COLO668 (cell line): ENCODE measurements at regions not wholly inside any gene's neighbourhood (a gene's known extent, or its start where the extent isn't known, plus 50 kb on each side); places are given as distances from the start of the nearest gene placed in this dataset.
"Not testable (repeated sequence)": the region's sequence is repeated elsewhere in the genome, so short reads cannot be mapped to it uniquely, and the experiment has no call there.

ENCODE experiments used
- DNase-seq: peaks from one replicate; lab custom pipeline; 2025; ENCODE audit not compliant: unreplicated experiment; lab: John Stamatoyannopoulos, UW

- DNase-seq: no peak
Observed at GRCh38 chr6:77010931-77011542, 452.3 kb downstream of the HTR1B start.

- no peak for DNase-seq
Observed at GRCh38 chr6:76992553-76992952, 470.7 kb downstream of the HTR1B start.

DNA sequence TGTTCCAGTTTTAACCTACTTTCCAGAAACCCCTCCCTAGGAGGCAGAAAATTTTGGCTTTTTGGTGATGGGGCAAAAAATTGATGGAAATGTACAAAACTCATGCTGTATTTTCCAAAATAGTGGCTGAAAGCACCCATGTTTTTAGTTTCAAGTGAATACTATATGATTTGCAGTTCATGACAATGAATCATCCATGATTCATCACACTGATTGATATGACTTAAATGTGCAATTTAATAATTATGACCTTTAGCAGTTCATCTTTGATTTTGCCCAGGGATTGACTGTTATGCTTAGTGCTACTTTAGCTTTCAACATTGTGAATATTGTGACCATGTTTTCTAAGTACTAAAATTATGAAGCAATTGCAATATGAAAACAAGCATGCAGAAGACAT is 478.7 kb downstream of the HTR1B start:
- no peak for DNase-seq

GRCh38 chr6:76982476-76983199 is 480.7 kb downstream of the HTR1B start:
- no peak for DNase-seq

- no peak for DNase-seq
Observed at GRCh38 chr6:76972474-76972873, 490.8 kb downstream of the HTR1B start.

GRCh38 chr6:76959177-76959576 is 504.1 kb downstream of the HTR1B start:
- DNase-seq: not testable (repeated sequence)

GRCh38 chr6:76942203-76942966 is 520.9 kb downstream of the HTR1B start:
- DNase-seq: no peak

DNA sequence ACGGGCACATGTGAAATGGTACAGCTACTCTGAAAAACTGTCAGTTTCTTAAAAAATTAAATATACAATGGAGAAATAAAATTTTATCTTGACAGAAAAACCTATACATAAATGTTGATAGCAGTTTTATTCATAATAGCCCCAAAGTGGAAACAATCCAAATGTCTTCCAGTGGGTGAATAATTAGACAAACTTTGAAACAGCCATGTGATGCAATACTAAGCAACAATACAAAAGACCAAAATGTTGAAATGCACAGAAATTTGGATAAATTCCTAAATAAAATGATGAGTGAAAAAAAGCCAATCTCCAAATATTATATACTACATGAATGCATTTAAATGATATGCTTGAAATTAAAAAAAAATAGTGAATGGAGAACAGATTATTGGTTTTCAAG is 523.1 kb downstream of the HTR1B start:
- no peak for DNase-seq

GRCh38 chr6:76914737-76915136 is 548.6 kb downstream of the HTR1B start:
- DNase-seq: no peak

GRCh38 chr6:76905541-76905940 is 557.8 kb downstream of the HTR1B start:
- DNase-seq: not testable (repeated sequence)

- DNase-seq: no peak
Observed at GRCh38 chr6:76892542-76892941, 570.7 kb downstream of the HTR1B start.

GRCh38 chr6:76888351-76888750 is 574.9 kb downstream of the HTR1B start:
- no peak for DNase-seq

DNA sequence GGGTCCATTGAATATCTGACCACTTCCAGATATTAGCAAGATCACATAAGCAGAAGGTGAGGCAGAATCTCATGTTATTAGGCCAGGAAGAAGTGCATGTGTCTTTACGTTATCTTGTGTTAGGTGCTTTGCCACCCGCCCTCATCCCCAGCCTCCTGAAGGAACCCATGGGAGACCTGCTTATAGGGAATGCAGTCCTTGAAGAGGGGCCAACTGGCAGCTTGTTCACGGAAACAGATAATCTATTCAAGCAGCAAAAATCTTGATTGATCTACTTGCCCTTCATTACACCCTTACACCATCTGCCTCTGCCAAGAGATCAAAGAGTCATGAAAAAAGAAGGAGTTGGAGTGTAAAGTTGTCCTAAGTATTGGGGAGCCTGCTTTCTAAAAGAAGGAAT is 576.4 kb downstream of the HTR1B start:
- DNase-seq: no peak

GRCh38 chr6:76885861-76886301 is 577.4 kb downstream of the HTR1B start:
- DNase-seq: no peak

DNA sequence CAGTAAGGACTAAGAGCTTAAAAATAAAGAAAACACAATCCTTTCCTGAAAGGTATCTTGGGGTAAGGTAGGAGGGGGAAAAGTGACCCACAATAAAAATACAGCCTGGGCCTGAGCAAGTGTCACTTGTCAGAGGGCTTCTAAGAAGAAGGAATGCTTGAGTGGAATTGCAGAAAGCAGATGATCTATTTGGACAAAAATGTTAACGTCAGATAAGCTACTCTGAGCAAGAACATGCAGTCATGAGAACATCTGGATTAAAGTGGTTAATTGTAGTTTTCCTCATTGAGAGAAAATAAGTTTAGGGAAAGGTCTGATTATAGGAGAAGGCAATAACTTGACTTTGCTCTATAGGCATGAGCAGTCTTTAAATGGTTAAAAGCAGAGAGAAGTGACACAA is 581.9 kb downstream of the HTR1B start:
- no peak for DNase-seq

GRCh38 chr6:76876922-76877553 is 586.3 kb downstream of the HTR1B start:
- peak; percentile 25 for DNase-seq

DNA sequence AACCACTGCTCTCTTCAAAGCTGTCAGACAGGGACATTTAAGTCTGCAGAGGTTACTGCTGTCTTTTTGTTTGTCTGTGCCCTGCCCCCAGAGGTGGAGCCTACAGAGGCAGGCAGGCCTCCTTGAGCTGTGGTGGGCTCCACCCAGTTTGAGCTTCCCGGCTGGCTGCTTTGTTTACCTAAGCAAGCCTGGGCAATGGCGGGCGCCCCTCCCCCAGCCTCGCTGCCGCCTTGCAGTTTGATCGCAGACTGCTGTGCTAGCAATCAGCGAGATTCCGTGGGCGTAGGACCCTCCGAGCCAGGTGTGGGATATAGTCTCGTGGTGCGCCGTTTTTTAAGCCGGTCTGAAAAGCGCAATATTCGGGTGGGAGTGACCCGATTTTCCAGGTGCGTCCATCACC is 586.9 kb downstream of the HTR1B start:
- not testable (repeated sequence) for DNase-seq

- DNase-seq: no peak
Observed at GRCh38 chr6:76867182-76867581, 596.1 kb downstream of the HTR1B start.

DNA sequence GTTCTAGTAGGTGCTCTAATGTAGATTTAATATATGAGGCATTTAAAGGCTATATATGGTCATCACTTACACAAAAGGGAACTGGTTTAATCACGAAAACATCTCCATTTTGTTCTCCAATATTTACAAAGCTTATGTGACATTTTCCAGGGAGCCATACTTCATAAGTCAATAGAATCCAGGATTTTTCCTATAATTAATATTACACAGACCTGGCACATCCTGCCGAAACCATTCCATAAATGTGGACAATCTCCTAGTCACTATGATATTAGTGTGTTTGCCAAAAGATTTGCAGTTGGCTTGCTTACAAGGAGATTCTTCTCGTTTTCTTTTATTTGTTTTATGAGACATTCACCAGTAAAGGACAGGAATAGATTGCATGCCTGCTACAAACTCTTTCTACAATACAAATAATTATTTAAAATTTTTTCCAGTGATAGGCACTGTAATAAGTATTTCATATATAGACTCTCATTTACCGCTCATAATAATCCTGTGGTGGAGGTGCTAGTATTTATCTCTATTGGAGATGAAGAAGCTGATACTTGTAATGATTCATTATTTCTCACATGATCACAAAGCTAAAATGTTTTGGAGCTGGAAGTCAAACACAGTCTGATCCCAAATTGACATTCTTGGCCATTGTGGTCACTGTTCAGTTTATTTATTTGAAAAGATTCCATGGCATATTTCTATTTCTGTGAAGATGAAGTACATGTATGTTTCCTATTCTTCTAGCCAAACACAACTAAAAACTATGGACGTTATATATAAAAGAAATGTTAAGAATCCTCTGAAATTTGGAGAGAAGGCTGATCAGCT is 597.0 kb downstream of the HTR1B start:
- no peak for DNase-seq

- DNase-seq: no peak
Observed at GRCh38 chr6:76862936-76863335, 600.4 kb downstream of the HTR1B start.

DNA sequence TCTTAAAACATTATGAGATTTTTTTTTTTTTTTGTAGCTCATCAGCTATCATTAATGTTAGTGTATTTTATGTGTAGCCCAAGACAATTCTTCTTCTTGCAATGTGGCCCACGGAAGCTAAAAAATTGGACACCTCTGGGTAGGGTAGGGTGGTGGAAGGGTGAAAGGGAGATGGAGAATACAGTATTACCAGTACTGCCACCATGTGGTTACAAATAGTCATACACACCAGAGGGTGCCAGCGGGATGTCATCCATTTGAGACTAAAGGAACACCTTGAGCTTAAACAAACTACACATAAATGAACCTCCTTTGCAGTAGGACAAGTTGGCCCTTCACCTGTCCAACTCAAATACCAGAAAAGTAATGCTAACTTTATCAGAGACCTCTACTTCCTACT is 601.9 kb downstream of the HTR1B start:
- DNase-seq: peak; percentile 0
